AG04450 (cell line): ENCODE measurements at regions not wholly inside any gene's neighbourhood (a gene's known extent, or its start where the extent isn't known, plus 50 kb on each side); places are given as distances from the start of the nearest gene placed in this dataset.

ENCODE experiments used
- CTCF ChIA-PET: fragments of 300-600, 350-600 bp; formaldehyde crosslinking; extraction: SDS; loops from one replicate; lab custom pipeline; 2022; ENCODE audit warnings: antibody characterized with exemption, inconsistent platforms; lab: Charles Lee
- POLR2A ChIA-PET: fragments of 350-600 bp; formaldehyde crosslinking; extraction: SDS; loops from one replicate; lab custom pipeline; 2021; ENCODE audit warnings: antibody characterized with exemption, inconsistent platforms; lab: Yijun Ruan, JAX
- DNase-seq: peaks from one replicate; pipeline ENCODE4 v3.0.0-alpha.2; 2011; ENCODE audit warnings: low read depth, low spot score
- H3K27ac ChIP-seq: one replicate; pipeline ENCODE4 v1.5.1; 2012; ENCODE audit warnings: low read depth, low read length, control low read depth
- H3K27me3 ChIP-seq: one replicate; pipeline ENCODE4 v1.6.0; 2012; ENCODE audit warnings: low read length; ENCODE audit not compliant: control insufficient read depth, insufficient read depth
- H3K4me3 ChIP-seq: 2 replicates; pipeline ENCODE4 v1.5.1; 2011; ENCODE audit warnings: mild to moderate bottlenecking, low read depth, low read length, control low read depth
- H3K9me3 ChIP-seq: 2 replicates; pipeline ENCODE4 v1.5.1; 2012; ENCODE audit warnings: low read length; ENCODE audit not compliant: control insufficient read depth, insufficient read depth
- TF ChIP-seq, protein P1 (sequence below): IDR thresholded peaks from 2 replicates; pipeline ENCODE4 v1.5.1; 2011; ENCODE audit warnings: low read depth, low read length, control low read depth, inconsistent platforms

DNA sequence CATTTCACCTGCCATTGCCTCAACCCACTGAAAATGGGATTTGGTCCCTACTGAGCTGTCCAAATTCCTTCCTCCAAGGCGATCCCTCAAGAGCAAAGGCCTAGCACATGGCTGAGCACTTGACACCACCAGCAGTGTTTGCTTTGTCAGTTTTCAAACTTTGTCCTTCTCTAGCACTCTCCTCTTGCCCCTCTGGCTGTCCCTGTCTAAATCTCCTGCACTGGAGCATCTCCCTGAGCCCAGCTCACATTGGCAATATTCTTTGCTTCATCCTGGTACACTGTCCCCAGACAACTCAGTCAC, 66.6 kb upstream of the FTH1 start:
- H3K4me3 ChIP-seq: no peak overlapping the region
- POLR2A ChIA-PET: no interaction called here
- no peak for DNase-seq
- CTCF ChIA-PET: no interaction called here
- TF ChIP-seq, protein P1, sequence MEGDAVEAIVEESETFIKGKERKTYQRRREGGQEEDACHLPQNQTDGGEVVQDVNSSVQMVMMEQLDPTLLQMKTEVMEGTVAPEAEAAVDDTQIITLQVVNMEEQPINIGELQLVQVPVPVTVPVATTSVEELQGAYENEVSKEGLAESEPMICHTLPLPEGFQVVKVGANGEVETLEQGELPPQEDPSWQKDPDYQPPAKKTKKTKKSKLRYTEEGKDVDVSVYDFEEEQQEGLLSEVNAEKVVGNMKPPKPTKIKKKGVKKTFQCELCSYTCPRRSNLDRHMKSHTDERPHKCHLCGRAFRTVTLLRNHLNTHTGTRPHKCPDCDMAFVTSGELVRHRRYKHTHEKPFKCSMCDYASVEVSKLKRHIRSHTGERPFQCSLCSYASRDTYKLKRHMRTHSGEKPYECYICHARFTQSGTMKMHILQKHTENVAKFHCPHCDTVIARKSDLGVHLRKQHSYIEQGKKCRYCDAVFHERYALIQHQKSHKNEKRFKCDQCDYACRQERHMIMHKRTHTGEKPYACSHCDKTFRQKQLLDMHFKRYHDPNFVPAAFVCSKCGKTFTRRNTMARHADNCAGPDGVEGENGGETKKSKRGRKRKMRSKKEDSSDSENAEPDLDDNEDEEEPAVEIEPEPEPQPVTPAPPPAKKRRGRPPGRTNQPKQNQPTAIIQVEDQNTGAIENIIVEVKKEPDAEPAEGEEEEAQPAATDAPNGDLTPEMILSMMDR: no peak
- peaks cover 13% of the 10 kb centered on the region for H3K27me3 ChIP-seq
- H3K9me3 ChIP-seq: peaks cover 15% of the 10 kb centered on the region
- H3K27ac ChIP-seq: no peak overlapping the region

DNA sequence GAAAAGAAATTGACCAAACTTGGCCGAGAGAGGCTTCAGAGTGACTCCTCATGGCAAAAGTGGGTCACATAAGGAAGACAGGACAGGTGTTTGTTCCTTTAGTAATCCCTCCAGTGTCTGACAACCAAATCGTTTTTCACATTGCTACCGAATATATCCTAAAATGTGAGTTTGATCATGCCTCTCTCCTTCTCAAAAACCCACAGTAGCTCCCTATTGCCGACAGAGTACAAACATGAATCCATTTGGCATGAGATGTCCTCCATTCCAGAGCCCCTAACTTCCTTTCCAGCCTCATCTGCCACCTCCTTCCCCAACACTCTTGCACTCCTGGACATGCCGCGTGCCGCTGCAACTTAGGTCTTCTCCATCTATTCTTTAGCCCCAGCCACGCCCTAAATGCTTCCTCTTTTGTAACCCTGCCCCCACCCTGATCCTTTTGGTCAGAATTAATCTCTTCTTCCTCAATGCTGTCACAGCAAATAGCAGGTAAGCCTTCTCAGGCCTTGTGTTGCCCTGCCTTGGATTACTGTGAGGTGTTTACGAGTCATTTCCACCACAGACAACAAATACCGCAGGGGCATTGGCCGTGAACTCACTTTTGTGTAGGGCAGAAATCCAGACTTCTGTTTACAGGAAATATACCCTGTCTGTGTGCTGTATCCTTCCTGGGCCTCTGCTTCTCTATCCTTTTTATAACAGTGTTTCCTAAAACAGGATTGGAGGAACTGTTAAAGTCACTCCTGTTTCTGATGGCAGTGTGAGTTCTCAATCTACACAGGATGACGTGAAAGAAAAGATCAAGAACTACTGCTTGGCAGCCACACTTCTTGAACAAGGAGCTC, 66.0 kb upstream of the FTH1 start:
- Histone ChIP-seq H3K27me3 (peaks cover 13% of the 10 kb centered on the region), H3K4me3 (no peak overlapping the region), H3K27ac (no peak overlapping the region), H3K9me3 (peaks cover 15% of the 10 kb centered on the region)
- TF ChIP-seq, protein P1: no peak
- CTCF ChIA-PET: no interaction called here
- POLR2A ChIA-PET: no interaction called here
- DNase-seq: no peak

DNA sequence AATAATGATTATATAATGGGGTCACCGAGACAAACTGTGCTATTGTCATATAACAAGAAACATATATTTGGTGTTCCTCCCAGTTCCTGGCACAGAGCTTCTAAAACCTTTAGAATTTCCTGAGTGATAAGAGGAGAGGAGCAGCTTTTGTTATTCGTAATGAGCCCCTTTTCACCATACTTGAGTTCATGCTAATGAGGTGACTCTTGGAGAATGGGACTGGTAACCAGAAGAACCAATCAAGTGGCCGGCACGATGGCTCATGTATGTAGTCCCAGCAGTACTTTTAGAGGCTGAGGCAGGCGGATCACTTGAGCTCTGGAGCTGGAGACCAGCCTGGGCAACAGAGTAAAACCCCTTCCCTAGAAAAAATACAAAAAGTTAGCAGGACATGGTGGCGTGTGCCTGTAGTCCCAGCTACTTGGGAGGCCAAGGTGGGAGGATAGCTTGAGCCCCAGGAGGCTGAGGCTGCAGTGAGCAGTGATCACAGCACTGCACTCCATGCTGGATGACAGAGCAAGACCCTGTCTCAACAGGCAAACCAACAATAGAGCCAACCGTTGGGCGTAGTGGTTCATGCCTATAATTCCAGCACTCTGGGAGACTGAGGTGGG, 62.7 kb upstream of the FTH1 start:
- POLR2A ChIA-PET: interaction anchor here (0.5 to 1.0 kb wide), 2 partner anchors 45 to 63 kb away, joined by 3 read pairs; partner anchors contain the start of gene FTH1
- no peak overlapping the region for H3K4me3 ChIP-seq

DNA sequence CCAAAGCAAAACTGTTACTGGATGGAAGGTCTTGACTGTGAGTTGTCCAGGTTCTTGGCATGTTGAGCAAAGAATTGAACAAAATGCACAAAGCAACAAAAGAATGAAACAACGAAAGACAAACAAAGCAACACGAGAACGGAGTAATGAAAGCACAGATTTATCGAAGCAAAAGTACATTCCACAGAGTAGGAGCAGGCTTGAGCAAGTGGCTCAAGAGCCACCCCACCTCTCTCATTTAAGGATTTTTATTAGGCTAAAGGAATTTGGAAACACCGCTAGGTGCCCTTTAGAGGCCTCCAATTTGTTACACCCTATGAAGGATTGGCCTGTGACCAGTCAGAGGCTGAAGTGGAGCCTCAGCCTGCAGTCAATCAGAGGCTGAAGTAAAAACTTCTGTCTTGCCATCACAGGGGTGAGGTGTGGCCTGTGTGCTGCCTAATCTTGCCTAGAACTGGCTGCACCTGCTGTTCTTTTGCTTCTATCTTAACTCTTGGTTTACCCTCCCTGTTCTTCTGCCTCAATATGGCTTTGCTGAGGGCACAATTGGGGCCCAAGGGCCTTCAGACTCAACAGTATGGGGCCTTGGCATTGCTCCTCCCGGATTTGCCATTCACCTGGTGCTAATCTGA, 59.4 kb upstream of the FTH1 start:
- H3K9me3 ChIP-seq: peaks cover 10% of the 10 kb centered on the region; the same call in 1 of the 2 replicates
- no peak for DNase-seq
- ChIA-PET CTCF (no interaction called here), POLR2A (no interaction called here)
- peaks cover 7% of the 10 kb centered on the region for H3K27me3 ChIP-seq
- H3K4me3 ChIP-seq: no peak overlapping the region
- H3K27ac ChIP-seq: no peak overlapping the region
- TF ChIP-seq, protein P1: no peak

More for the DNA sequence above, 62.7 kb upstream of the FTH1 start:
- TF ChIP-seq, protein P1: no peak
- no peak for DNase-seq
- Histone ChIP-seq H3K9me3 (peaks cover 25% of the 10 kb centered on the region), H3K27me3 (peaks cover 11% of the 10 kb centered on the region), H3K27ac (no peak overlapping the region)
- CTCF ChIA-PET: no interaction called here
